Ramos (cell line): ENCODE measurements at regions not wholly inside any gene's neighbourhood (a gene's known extent, or its start where the extent isn't known, plus 50 kb on each side); places are given as distances from the start of the nearest gene placed in this dataset.
"Not testable (repeated sequence)": the region's sequence is repeated elsewhere in the genome, so short reads cannot be mapped to it uniquely, and the experiment has no call there.

ENCODE experiments used
- in situ Hi-C: fragments of 300-500 bp; cut with MboI; formaldehyde crosslinking; loops from one replicate; pipeline ENCODE4 v1.14.3; 2022; ENCODE audit warnings: low sequenced_read_pairs; ENCODE audit not compliant: unreplicated experiment

DNA sequence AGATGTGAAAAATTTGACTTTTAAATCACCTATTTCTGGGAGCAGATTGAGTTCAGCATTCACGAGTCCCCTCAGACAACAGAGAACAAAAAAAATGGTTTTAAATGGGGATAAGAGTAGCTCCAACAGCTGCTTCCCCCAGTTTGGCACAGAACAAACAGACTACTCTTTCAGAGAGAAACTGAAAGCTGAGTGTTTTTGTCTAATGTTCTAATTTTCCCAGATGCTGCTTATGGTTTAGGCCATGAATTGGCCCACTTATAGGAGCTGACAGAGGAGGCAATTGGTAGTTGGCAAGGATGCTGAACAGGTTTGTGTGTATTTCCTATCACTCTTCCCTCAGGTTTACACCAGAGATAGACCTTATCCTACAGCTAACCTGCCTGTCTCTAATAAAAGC lies 1637.4 kb upstream of the PRMT6 start:
- in situ Hi-C loops = no loop called here

DNA sequence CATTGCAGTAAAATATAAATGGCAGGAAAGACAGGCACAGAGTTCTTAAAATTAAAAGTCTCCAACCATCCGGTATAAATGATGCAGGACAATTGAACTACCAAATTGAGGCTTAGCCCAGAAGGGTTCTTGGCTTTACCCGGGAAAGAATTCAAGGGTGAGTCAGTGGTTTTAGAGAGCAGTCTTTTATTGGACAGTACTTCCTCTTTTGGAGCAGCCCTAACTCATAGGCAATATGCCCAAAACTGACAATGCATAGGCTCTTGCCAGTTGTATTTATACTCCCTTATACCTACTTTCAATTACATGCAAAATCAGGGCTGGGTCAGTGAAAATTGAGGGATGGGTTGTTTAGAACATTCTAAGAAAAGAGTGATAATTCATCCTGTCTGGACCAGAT lies 1628.9 kb upstream of the PRMT6 start:
- in situ Hi-C loops = no loop called here

DNA sequence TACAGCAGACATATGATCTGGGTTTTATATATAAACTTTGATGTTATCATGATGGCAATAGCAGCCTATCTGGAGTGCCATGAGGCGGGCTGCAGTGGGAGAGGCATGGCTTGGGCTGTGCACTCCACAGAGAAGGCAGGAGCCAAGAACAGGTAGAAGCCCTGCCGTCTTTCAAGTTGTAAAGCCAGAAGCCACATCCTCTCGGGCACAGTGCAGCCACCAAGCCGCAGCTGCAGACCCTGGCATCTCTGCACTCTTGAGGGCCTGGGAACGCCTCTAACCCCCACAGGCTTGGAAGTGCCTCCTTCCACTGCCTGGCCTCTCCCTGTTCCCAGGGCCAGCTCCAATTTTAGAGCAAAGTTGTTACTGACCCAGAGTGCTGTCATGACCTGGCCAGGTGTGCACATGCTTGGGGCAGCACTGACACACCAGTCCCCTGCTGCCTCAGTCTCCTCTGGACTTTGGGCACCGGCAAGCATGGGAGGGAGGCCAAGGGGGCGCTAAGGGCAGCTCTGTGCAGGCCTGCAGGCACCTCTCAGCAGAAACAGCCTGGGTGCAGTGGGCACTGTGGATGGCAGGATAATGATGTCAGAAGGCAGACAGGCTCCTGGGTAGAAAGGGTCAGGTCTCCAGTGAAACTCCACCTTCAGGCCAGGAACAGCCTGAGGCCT lies 1619.8 kb upstream of the PRMT6 start:
- in situ Hi-C loops = no loop called here

DNA sequence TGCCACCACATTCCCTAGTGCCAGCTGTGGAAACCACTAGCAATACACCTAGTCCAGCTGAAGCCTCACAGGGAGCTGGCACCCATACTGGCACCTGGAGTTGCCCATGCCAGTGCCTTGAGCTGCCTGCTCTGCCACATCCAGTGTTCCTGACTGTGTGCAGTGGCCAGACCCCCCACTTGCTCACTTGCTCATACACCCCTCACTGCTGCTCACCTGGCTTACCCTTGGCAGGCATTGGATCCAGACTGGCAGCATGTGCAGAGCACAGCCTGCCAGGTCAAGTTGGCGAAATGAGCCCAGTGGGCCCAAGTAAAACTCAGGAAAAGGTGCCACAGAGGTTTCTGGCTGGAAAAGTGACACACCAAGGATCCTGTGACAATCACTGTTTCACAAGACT lies 1618.6 kb upstream of the PRMT6 start:
- in situ Hi-C loops = no loop called here

DNA sequence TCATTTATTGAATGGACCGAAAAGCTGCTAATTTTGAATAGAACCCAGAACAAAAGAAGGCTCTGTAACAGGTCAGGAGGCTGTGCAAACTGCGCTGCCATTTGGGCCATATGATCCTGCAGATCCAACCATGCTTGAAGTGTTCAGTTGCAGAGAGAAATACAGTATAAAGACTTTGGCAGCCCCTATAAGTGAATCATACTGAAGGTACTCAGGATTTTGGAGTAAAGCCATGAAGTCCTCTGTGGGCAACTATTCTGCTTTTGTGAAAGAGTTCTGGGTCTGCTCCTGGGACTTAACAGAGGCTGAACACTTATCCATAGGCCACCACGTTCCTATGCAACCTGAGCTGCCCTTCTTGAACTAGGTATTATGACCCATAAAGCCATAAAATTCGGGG lies 1613.6 kb upstream of the PRMT6 start:
- in situ Hi-C loops = no loop called here

DNA sequence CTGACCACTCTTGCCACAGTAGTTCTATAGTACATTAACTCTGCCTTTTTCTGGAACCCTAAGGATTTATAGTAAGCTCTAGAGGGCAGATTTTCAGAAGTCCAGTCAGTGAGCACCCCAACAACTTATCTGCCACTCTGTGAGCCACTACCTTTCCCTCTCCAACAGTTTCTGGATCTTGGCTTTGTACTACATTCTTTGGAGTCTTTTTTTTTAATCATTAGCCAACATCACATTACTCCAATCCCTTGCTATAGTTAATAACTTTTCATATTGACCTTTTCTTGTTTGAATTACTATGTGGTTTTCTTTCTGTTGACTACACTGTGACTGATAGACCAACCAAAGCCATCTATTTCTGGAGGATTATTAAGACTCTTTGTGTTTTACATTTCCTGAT lies 1596.7 kb upstream of the PRMT6 start:
- in situ Hi-C loops = no loop called here

DNA sequence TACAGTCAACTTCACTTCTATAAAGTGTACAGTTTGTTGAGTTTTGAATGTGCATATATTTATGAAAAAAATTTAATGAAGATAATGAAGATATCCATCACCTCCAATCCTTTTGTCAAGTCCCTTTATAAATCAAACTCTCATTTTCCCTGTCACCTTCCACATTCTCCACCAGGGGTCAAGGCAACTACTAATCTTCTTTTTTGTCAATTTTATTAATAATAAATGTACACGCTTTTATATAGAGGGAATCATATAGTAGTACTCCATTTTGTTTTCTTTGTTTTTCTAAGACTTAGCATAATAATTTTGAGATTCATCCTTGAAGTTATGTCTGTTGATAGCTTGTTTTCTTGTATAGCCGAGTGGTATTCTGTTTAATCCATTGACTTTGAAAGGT lies 1594.2 kb upstream of the PRMT6 start:
- in situ Hi-C loops = no loop called here

DNA sequence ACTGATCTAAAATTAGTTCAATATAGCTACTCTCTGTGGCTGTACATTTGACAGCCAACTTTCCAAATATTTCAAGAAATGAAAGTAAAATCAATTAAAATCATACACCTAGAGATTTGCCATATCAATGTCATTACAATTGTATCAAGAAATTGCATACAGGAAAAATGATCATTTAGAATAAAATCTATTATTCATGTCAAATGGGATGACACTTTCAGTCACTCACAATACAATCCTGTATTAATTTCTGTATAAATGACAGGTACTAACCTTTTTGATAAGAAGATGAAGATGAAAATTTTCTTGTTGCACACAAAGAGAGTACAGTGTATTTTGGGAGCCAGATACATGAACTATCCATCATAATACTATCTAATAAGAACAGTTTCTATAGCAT lies 1588.9 kb upstream of the PRMT6 start:
- in situ Hi-C loops = no loop called here

DNA sequence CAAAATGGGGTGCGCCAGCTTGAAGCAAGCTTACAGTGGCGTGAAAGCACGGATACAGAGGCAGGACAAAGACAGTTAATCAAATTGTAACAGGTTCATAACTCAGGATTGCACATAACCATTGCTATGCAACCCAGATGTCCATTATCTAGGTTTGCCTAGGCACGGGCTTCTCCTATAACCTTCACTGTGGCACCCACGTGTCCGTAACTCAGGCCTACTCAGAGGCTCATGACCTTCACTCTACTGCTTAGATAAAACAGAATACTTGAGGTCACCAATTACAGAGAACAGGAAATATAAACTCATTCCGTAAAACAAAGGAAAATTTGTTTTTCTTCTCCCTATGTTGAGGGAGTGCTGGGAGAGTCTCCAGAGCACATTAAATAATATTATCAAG lies 1585.9 kb upstream of the PRMT6 start:
- in situ Hi-C loops = not testable (repeated sequence)

DNA sequence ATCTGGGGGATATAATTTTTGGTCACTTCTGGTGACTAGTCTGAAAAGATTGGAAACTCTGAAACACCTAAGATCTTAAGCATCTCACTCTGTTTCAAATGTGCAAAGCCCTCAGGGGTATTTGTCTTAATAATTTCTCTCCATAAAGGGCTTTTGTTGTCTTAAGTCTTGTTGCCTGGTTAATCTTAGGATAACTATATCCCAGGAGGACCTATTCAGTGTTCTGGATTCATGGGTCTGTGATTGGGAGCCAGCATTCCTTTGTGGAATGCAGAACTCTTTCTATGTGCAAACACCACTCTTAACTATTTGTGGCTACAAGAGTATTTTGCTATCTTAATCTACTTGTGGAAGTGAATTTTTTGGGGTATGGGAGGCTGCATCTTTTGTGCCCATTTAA lies 1573.0 kb upstream of the PRMT6 start:
- in situ Hi-C loops = no loop called here

DNA sequence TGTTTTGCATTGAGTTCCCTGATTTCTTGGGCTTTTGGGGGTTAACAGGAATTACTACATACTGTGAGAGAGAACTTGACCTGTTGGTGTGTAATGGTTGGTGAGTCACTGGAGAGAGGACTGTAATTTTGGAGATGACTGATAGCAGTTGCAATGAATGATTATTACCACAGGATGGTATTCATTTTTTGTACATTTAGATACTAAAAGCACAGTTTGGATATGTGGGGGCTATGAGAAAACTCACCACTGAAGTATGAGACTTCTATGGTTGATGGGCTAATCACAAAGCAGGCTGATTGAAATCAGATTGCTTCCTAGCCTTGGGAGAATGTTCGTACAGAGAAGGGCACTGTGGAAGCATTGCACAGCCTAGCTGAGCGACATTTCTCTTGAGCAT lies 1571.3 kb upstream of the PRMT6 start:
- in situ Hi-C loops = no loop called here

DNA sequence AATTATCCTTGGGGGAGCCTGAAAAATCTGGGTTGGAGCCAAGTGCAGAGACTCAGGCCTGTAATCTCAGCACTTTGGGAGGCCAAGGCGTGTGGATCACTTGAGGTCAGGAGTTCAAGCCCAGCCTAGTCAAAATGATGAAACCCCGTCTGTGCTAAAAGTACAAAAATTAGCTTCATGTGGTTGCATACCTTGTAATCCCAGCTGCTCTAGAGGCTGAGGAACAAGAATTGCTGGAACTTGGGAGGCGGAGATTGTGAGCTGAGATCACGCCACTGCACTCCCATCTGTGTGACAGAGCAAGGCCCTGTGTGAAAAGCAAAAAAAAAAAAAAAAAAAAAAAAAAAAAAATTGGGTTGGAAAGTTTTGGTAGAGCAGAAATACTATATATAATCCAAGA lies 1563.6 kb upstream of the PRMT6 start:
- in situ Hi-C loops = no loop called here

DNA sequence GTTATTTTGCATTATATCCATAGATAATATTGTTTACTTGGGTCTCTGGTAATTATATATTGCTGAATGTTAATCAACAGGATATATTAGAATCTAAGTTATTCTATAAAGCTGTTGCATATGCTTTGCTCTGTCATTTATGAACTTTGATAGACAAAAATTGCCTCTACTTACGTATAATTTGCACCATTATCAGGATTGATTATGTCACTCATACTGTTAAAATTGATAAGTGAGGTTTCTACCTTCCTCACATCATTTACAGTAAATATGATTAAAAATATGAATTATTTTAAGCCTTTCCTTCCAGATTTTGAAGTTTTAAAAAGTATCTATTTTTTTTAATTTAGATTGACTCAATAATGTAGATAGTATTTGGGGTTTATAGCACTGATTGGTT lies 1540.4 kb upstream of the PRMT6 start:
- in situ Hi-C loops = no loop called here

DNA sequence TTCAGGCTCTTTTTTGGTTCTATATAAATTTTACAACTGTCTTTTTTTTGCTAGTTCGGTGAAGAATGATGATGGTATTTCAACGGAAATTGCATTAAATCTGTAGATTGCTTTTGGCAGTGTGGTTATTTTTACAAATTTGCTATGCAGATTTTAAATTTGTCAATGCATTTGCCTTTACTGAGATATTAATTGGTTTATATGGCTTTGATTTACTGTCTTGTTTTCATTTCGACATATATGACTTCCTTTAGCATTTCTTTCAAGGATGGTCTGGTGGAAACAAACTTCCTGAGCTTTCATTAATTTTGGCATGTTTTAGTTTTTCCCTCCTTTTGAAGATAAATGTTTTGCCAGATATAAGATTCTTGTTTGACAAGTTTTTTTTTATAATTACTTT lies 1522.5 kb upstream of the PRMT6 start:
- in situ Hi-C loops = no loop called here

DNA sequence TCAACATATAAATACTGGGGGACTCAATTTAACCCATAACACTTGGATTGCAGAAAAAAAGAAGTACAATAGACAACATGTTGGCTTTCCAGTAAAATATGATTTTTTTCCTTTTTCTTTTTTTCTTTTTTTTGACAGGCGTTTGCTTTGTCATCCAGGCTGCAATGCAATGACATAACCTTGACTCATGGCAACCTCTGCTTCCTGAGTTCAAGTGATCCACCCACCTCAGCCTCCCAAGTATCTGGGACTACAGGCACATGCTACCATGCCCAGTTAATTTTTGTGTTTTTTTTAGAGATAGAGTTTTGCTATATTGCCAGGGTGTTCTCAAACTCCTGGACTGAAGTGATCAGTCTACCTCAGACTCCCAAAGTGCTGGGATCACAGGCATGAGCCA lies 1512.0 kb upstream of the PRMT6 start:
- in situ Hi-C loops = no loop called here

DNA sequence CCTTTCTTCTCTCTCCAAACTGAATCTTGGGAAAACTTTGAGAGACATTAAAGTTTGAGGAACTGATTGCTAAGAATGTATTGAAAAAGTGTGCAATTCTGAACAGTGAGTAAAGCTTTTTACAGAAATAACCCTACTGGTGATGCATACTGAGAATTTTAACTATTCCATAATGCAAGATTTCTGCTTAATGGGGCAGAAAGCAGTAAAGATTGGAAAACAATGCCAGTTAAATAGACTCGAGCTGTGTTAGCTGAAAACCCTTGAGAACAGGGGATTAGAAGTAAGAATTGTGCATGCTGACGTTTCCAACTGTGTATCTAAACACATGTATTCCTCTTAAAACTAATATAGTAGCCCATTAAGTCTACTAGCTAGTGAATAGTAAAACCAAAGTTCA lies 1500.2 kb upstream of the PRMT6 start:
- in situ Hi-C loops = no loop called here

DNA sequence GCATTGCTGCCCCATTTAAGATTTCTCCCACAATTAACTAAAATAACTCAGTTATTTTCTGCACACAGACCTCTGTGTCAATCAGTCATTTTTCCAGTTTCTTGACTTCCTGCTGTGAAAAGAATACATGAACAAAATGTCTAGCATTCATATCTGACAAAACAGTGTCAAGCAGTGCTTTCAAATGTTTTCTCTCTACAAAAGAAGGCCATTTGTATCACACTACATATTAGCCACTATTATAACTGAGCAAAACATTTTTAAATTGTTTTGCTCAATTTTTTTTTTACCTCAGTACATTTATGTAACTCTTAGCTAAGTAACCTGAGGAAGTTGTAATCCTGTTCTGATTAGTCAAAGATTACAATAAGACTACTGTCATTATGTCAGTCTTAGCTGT lies 1498.5 kb upstream of the PRMT6 start:
- in situ Hi-C loops = no loop called here

DNA sequence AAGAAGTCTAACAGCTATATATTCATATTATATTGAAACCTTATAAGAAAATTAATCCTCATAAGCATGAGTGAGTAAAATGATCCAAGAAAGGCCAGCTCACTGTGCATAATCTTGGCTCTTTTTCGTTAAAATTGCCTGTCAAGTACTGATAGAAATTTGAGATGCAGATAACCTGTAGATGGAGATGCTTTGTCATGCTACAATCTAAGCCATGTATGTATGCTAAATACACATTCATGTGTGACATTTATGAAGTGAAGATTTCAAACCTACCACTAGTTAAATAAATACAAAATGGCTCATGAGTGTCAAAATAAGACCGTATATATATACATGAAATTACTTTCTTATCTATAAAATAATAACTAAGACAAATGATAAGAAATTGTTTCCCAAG lies 1491.5 kb upstream of the PRMT6 start:
- in situ Hi-C loops = no loop called here

DNA sequence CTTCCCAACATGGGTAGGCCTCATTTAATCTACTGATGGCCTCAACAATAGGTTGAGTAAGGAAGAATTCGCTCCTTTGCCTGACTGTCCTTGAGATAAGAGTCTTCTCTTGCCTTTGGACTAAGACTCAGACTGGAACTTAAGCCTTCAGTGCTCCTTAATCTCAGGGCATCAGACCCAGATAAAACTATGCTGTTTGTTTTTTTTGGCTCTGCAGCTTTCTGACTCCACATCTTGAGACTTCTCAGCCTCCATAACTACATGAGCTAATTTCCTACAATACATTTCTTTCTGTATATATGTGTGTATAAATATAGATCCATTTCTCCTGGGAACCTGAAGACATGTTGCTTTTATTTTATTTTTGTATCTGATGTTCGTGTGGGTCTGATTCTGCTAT lies 1470.7 kb upstream of the PRMT6 start:
- in situ Hi-C loops = no loop called here

DNA sequence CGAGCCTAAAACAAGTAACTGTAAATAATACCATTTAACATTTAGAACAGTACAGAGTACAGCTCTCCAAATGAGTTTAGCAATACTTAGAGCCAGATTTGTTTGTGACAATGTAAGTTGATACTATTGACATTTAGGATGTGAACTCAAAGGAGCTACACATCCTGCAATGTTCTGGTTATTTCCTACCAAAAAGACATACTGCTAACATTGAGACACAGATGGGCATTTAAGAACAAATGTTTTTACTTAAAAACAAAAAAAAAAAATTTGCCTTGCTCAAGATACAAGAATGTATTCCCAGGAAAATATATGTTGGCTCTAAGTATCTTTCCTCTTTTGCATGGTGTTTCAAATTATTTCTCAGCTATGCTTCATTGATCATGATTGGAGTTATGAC lies 1464.8 kb upstream of the PRMT6 start:
- in situ Hi-C loops = no loop called here

DNA sequence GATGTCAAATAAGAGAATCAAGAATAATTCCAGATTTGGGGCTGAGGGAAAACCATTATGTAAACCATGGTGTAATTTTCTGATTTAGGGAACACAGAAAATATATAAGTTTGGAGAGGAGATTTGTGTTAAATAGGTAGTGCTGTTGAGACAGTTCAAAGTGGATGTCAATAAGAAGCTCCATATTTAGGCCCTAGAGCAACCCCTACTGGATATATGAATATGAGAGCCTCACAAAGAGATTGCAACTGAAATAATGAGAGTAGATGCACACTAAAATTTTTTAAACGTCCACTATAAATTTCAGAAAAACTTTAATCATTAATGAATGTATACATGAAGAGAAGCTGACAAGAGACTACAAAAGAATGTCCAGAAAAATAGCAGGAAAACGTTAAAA lies 1447.8 kb upstream of the PRMT6 start:
- in situ Hi-C loops = no loop called here

DNA sequence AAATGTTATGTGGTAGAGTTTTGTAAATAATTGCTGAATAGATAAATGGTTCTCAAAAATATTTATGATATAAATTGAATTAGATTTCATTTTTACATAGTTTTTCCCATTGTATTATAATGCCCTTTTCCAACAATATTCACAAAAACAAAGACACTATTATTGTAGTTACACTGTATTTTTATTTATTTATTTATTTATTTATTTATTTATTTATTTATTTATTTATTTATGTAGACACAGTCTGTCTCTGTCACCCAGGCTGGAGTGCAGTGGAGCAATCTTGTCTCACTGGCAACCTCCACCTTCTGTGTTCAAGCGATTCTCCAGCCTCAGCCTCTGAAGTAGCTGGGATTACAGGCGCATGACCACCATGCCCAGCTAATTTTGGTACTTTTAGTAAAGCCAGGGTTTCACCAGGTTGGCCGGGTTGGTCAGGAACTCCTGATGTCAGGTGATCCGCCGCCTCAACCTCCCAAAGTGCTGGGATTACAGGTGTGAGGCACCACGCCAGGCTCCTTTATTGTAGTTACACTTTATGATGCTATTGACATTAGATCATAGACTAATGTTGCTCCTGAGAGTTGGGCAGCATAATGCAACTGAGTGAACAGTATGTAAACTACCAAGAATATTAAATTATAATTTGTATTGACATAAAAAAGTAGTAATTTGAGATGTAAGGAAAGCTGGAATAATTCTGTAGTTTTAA lies 1430.0 kb upstream of the PRMT6 start:
- in situ Hi-C loops = no loop called here
